GM18519 (cell line): ENCODE measurements at regions not wholly inside any gene's neighbourhood (a gene's known extent, or its start where the extent isn't known, plus 50 kb on each side); places are given as distances from the start of the nearest gene placed in this dataset.
"Not testable (repeated sequence)": the region's sequence is repeated elsewhere in the genome, so short reads cannot be mapped to it uniquely, and the experiment has no call there.

Experiments used
- ATAC-seq: cut with Tn5 transposase; IDR thresholded peaks from one replicate; pipeline ENCODE4 v1.9.1; 2021; ENCODE audit warnings: mild to moderate bottlenecking, moderate library complexity; ENCODE audit not compliant: unreplicated experiment, low FRiP score

GRCh38 chr9:7316967-7317366 is 482.6 kb downstream of the DMAC1 start:
- no peak for ATAC-seq

DNA sequence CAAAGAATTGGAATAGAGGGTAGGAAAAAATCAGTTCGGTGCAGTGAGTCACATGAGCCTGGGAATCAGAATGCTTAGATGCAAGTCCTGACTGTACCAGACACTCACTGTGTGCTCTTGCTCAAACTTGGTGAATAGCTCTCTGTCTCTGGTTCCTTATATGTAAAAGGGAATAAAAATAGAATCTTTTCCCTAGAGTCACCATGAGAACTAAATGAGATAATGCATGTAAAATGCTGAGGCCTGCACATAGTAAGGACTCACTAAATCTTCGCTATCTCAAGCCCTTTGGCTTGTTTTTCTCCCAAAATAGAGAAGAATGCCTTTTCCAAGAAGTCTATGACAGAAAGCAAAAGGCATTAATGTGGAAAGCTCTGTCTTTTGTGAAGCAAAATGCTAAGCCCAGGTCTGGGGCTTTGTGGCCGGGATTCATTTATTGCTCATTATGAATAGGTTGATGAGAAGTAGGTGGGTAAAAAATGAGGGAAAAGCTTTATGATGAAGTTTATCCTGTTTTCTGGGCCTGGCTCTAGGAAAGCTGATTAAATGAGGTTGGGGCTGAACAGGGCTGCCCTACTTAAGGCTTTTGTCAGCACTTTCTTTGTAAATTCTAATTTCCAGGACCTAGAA is 483.3 kb downstream of the DMAC1 start:
- no peak for ATAC-seq

GRCh38 chr9:7315746-7316145 is 483.8 kb downstream of the DMAC1 start:
- no peak for ATAC-seq

- no peak for ATAC-seq
Observed at GRCh38 chr9:7315116-7315515, 484.5 kb downstream of the DMAC1 start.

DNA sequence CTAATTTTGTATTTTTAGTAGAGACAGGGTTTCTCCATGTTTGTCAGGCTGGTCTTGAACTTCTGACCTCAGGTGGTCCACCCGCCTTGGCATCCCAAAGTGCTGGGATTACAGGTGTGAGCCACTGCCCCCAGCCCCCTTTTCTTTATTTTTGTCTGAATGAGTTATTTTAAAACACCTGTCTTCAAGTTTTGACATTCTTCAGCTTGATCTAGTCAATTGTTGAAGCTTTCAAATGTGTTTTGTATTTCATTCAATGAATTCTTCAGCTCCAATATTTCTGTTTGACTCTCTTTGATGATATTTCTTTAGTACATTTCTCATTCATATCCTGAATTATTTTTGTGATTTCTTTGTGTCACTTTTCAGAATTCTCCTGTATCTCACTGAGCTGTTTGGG is 486.2 kb downstream of the DMAC1 start:
- ATAC-seq, result no peak

- ATAC-seq, result not testable (repeated sequence)
Observed at GRCh38 chr9:7309051-7309450, 490.5 kb downstream of the DMAC1 start.

- no peak for ATAC-seq
Observed at GRCh38 chr9:7305677-7306076, 493.9 kb downstream of the DMAC1 start.

DNA sequence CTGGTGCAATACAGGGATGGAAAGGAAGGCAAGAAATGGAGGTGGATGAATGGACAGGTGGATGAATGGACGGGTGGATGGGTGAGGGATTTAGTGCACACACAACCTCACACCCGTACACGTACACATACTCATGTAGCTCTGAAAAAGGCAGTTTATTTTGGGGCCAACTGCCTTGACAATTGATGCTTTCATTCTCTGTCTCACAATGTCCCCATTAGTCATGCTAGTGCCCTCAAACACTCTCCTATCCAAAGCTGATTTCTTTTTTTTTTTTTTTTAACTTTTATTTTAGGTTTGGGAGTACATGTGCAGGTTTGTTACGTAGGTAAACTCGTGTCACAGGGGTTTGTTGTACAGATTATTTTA is 495.0 kb downstream of the DMAC1 start:
- ATAC-seq, result no peak

DNA sequence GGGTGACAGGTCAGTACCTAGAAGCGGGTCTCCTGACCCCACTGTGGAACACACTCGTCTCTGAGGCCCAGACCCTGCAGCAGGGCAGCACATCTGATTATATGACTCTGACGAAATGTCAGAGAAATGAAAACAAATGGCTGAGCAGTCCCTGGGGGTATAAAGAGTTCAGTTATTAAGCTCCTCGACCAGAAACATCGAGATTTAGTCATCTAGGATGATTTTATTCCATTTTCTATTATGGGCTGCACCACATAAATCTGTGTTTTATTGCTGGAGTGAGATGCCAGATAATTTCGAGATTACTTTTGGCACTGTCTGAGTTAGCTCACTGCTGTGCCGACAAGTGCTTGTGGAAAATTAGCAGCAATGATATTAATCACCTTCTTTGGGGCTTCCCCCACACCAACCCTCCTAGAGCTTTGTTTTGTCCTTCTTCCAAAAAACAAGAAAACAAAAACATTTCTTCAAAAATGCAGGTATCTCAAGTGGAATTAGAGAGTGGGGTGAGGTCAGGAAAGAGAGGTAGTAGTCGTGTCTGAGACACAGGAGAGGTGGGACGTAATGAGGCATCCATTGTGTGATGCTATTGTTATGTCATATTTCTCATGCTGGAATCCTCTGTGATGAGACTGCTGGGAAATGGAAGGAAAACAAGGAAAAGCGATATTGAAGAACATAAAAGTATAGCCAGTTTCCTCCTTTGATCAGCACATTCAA is 495.5 kb downstream of the DMAC1 start:
- no peak for ATAC-seq

DNA sequence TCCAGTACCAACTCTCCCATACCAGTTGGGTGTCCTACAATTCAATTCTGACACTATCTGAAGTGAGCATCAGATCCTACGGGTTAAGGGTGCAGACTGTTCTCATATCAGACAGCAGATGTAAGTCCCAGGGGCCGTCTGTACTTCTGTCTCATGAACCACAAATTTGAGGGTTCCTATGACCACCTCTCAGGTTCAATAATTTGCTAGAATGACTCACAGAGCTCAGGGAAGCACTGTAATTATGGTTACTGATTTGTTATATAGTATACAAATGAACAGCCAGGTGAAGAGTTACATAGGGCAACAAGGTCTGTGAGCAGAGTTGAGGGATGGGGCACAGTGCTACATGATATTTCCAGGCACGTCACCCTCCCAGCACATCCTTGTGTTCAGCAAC is 499.1 kb downstream of the DMAC1 start:
- no peak for ATAC-seq

DNA sequence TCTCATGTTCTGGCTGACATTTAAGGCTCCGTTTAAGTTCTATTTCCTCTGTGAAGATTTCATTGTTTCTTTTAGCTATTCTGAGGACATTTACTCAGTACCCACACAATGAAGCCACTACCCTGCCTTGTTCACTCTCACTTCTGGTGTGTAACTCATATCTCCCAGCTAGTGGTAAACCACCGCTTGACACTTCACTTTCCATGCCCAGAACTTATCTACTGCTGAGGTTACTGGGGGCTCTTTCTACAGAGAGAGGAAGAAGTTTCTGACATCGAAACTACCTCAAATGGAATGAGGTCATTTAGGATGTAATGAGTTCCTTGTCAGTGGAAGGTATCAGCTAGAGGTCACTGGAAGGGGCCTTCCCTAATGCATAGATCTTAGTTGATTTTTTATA is 501.5 kb downstream of the DMAC1 start:
- peak; percentile 99 for ATAC-seq

GRCh38 chr9:7297521-7297920 is 502.1 kb downstream of the DMAC1 start:
- no peak for ATAC-seq

- no peak for ATAC-seq
Observed at GRCh38 chr9:7293091-7293490, 506.5 kb downstream of the DMAC1 start.

DNA sequence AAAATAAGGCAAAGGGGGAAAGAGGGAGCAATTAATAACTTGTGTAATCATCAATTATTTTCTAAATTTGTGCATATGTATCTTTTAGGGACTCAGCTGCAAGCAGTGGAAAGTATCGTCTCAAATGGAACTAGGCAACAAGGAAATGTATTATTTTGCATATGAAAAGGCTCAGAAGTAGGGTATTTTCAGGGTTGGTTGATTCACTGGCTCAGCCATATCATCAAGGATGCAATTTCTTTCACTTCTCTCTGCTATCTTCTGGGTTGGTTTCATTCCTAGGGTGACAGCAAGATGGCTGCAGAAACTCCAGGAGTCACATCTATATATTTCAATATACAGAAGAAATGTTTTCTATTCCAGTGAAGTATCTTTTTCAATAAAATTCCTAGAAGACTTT is 509.8 kb downstream of the DMAC1 start:
- ATAC-seq, result peak; percentile 50

DNA sequence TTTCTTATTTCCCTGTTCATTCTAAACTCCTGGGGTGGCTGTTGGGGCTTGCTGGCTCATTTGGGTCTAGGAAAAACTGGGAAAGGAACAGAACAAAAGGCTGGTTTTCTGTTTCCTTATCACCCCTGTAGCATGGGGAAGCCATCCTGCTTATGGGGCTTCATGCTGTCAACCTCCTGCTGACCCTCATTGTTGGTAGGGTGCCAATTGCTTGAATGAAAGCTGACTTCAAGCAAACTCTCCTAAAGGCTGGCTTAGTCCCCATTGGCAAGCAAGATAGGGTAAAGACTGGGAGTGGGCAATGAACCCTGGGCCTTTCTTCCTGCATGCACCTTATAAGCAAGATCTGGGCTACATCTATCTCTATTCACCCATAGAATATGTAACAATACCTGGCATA is 511.6 kb downstream of the DMAC1 start:
- no peak for ATAC-seq

GRCh38 chr9:7287065-7287464 is 512.5 kb downstream of the DMAC1 start:
- no peak for ATAC-seq

- no peak for ATAC-seq
Observed at GRCh38 chr9:7286101-7286500, 513.5 kb downstream of the DMAC1 start.

DNA sequence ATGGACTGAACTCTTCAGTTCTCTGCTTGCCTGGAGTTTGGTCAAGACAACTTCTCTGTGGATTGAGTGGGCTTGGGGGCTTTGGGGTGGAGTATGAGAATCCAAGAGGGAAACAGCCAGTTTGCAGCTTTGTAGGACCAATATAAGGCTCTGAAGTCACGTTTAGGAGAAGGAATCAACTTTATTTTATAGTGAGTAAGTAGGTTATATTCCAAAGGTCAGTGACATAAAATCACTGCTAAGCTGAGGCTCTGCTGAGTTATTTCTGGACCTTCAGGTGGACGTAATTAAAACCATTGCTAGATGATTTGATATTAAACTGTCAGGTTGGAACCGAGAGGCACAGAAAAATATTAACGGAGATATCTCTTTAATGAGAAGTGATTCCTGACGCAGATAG is 514.4 kb downstream of the DMAC1 start:
- ATAC-seq, result no peak

GRCh38 chr9:7284517-7284916 is 515.1 kb downstream of the DMAC1 start:
- no peak for ATAC-seq

- ATAC-seq, result no peak
Observed at GRCh38 chr9:7284117-7284516, 515.5 kb downstream of the DMAC1 start.

DNA sequence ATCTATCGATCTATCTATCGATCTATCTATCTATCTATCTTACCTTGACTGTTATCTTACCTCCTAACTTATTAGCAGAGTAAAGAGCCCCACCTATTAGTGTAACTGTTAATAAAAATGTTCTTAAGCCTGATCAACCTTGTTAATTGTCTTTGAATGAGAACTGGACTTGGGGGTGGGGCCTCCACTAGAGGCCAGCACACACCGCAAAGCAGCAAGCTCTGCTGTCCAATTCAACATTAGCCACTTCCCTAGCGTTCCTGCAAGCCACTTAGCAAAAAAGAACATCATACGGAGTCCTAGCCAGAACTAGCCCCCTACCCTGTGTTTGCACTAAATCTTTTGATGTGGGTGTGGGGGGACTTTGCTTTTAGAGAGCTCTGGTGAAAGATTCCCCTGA is 515.8 kb downstream of the KDM4C start:
- ATAC-seq, result no peak

DNA sequence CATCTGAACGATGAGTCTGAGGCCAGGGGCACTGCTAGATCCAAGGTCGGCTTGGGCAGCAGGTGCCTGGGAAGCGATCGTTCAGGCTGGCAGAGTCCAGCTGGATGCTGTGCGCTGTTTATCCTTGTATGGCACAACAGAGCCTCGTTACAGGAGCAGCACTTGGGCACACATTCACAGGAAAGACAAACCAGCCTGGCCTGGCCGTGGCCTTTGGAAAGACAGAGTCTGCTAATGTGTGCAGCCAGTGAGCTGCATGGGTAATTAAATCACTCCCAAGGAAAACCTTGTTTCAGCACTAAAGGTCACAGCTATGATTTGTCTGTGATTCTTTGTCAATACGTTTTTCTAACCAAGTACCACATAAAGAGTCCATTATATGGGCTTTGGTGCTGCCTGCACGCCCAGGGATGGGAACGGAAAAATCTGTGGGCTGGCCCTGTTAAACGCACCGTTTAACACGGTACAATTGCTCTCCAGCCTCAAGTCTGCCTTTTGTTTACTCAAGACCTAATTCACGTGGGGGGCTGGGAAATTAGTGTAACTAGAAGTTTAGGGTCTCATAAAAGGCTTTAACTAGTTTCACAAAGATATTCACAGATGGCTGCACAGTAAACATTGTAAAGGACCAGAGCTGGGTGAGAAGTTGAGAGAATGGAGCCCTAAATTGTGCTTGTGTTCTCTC is 509.3 kb downstream of the KDM4C start:
- no peak for ATAC-seq
